ENCODE measurements at regions not wholly inside any gene's neighbourhood (a gene's known extent, or its start where the extent isn't known, plus 50 kb on each side); places are given as distances from the start of the nearest gene placed in this dataset.

DNA sequence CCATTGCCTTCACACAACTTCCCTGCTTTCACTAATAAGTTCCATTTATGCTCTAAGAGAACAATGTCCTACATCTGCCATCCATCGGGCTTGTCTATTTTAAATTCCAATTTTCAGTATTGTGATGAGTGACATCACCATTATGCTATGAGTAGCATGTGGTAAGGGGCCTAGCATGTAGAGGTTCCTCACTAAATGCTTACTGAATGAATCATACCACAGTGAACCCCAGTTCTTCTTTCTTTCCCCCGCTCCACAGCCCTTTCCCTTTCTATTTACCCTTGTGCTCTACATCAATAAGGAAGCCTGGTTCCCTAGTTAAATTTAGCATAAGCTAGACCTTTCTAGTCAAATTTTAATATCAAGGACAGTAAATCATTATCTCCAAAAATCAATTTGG, 195.0 kb upstream of the RGS18 start:
- Histone ChIP-seq H3K4me3 (ENCODE audit: control insufficient read depth in 1 of 2, extremely low read depth in 1 of 2, low read length in 1 of 2) (no peak overlapping the region), H3K27ac (ENCODE audit: low read length) (no peak overlapping the region), H3K9me3 (no peaks in the 10 kb centered on the region), H3K27me3 (replicated peaks in 1 of 2; ENCODE audit: control insufficient read depth in 2 of 2, extremely low read depth in 1 of 2, insufficient read depth in 2 of 2, low read length in 1 of 2) (no peaks in the 10 kb centered on the region), H3K4me1 (ENCODE audit: control insufficient read depth in 1 of 2, extremely low read depth in 1 of 2, insufficient read depth in 2 of 2, low read length in 2 of 2) (no peaks in the 10 kb centered on the region), H3K36me3 (ENCODE audit: control insufficient read depth in 2 of 2, extremely low read depth in 1 of 2, insufficient read depth in 1 of 2, low read length in 1 of 2) (no peaks in the 10 kb centered on the region)
- Mint-ChIP-seq H3K36me3 (no peaks in the 10 kb centered on the region), H3K9me3 (peaks cover 0 to 6% (median 0%) of the 10 kb centered on the region in 3 donors), H3K27me3 (no peaks in the 10 kb centered on the region), H3K4me1 (no peaks in the 10 kb centered on the region), H3K27ac (no peak overlapping the region), H3K4me3 (no peak overlapping the region)
- ChIA-PET POLR2A (no interaction called here), CTCF (no interaction called here)
- ATAC-seq (replicated peaks in 1 of 4) (no peak), DNase-seq (no peak)
- WGBS (ENCODE audit: insufficient coverage): 100% methylated on average over 1 of the region's 2 CpGs

DNA sequence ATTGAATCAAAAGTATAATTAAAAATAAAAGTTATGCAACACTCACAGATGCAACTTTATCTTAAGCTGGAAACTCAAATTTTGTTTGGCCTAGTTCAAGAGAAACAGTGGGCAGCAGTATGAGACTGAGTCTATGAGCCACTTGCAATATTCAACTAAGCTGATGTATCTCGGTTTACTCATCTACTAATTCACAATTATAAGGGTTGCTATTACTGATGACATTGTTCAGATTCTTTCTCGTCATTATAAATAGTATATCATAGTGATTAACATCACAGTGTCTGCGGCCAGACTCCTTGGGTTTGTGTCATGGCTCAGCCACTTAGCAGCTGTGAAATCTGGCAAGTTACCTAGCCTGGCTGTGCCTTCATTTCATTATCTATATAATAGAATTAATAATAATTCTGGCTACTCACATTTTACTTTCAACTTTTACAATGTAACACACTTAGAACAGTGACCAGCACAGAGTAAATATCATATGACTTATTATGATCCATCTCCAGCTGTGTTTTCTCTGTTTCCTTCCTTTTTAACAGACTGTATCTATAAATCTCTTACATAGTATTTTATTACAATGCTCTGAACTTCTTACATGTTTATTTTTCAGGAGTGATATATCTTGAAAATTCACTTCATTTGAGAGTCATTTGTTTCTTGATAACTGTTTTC, 194.3 kb upstream of the RGS18 start:
- WGBS (ENCODE audit: insufficient coverage): no CpG with 5 or more reads among the region's 3 CpGs
- no peaks in the 10 kb centered on the region for H3K36me3 Mint-ChIP-seq
- H3K4me1 Mint-ChIP-seq: no peaks in the 10 kb centered on the region
- no peaks in the 10 kb centered on the region for H3K27me3 ChIP-seq (replicated peaks in 1 of 2; ENCODE audit: control insufficient read depth in 2 of 2, extremely low read depth in 1 of 2, insufficient read depth in 2 of 2, low read length in 1 of 2)
- H3K4me1 ChIP-seq (ENCODE audit: control insufficient read depth in 1 of 2, extremely low read depth in 1 of 2, insufficient read depth in 2 of 2, low read length in 2 of 2): no peaks in the 10 kb centered on the region
- peaks cover 0 to 6% (median 0%) of the 10 kb centered on the region in 3 donors for H3K9me3 Mint-ChIP-seq
- no peak overlapping the region for H3K4me3 ChIP-seq (ENCODE audit: control insufficient read depth in 1 of 2, extremely low read depth in 1 of 2, low read length in 1 of 2)
- DNase-seq (no peak), ATAC-seq (replicated peaks in 1 of 4) (no peak)
- no peaks in the 10 kb centered on the region for H3K27me3 Mint-ChIP-seq
- H3K27ac Mint-ChIP-seq: no peak overlapping the region
- H3K4me3 Mint-ChIP-seq: no peak overlapping the region
- no peak overlapping the region for H3K27ac ChIP-seq (ENCODE audit: low read length)
- no peaks in the 10 kb centered on the region for H3K9me3 ChIP-seq
- POLR2A ChIA-PET: no interaction called here
- CTCF ChIA-PET: no interaction called here
- H3K36me3 ChIP-seq (ENCODE audit: control insufficient read depth in 2 of 2, extremely low read depth in 1 of 2, insufficient read depth in 1 of 2, low read length in 1 of 2): no peaks in the 10 kb centered on the region

DNA sequence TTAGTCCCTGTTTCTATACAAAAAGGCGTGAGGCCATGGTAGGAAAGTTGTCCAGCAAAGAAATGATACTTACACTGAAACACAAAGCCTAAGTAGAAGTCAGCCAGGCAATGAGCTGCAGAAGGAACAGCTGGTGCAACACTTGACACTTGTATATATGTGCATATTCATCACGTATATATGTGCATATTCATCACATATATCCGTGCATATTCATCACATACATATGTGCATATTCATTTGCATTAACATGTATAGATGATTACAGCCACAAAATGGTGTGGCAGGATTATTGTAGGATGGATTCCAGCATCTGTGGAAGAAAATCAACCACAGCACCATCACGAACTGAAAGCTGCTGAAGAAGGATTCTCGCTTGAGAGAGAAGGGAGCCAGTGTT, 189.0 kb upstream of the RGS18 start:
- ATAC-seq (replicated peaks in 1 of 4): no peak
- Mint-ChIP-seq H3K4me3 (no peak overlapping the region), H3K9me3 (peaks cover 0 to 4% (median 2%) of the 10 kb centered on the region in 3 donors), H3K36me3 (no peaks in the 10 kb centered on the region), H3K27ac (no peak overlapping the region), H3K4me1 (no peaks in the 10 kb centered on the region), H3K27me3 (no peaks in the 10 kb centered on the region)
- no peak for DNase-seq
- Histone ChIP-seq H3K9me3 (no peaks in the 10 kb centered on the region), H3K27ac (ENCODE audit: low read length) (no peak overlapping the region), H3K4me1 (ENCODE audit: control insufficient read depth in 1 of 2, extremely low read depth in 1 of 2, insufficient read depth in 2 of 2, low read length in 2 of 2) (no peaks in the 10 kb centered on the region), H3K36me3 (ENCODE audit: control insufficient read depth in 2 of 2, extremely low read depth in 1 of 2, insufficient read depth in 1 of 2, low read length in 1 of 2) (no peaks in the 10 kb centered on the region), H3K4me3 (ENCODE audit: control insufficient read depth in 1 of 2, extremely low read depth in 1 of 2, low read length in 1 of 2) (no peak overlapping the region), H3K27me3 (replicated peaks in 1 of 2; ENCODE audit: control insufficient read depth in 2 of 2, extremely low read depth in 1 of 2, insufficient read depth in 2 of 2, low read length in 1 of 2) (no peaks in the 10 kb centered on the region)
- ChIA-PET POLR2A (interaction anchor here in 1 of 2 donors (0.7 kb wide), 1 partner anchor 48 kb away, joined by 3 read pairs; no protein-coding TSS in a partner anchor), CTCF (no interaction called here)
- WGBS (ENCODE audit: insufficient coverage): no CpG with 5 or more reads among the region's 5 CpGs

DNA sequence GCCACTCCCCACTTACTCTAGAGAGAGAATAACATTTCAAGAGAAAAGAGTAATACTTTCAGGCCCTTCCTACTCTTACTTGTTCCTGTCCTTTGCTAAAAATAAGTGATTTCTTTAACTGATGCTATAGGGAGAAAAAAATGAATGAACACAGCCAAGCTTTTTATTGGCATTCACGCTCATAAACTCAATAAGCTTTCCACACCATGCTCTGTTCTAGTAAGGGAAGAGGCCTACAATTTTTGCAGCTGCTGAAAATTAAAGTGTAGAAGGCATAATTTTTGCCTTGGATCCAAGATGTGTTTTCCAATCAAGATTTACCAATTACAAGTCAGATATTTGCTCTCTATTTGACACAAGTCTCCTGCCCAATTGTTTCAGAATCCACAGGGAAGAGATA, 188.1 kb upstream of the RGS18 start:
- Histone ChIP-seq H3K27ac (ENCODE audit: low read length) (no peak overlapping the region), H3K27me3 (replicated peaks in 1 of 2; ENCODE audit: control insufficient read depth in 2 of 2, extremely low read depth in 1 of 2, insufficient read depth in 2 of 2, low read length in 1 of 2) (no peaks in the 10 kb centered on the region), H3K4me1 (ENCODE audit: control insufficient read depth in 1 of 2, extremely low read depth in 1 of 2, insufficient read depth in 2 of 2, low read length in 2 of 2) (no peaks in the 10 kb centered on the region), H3K4me3 (ENCODE audit: control insufficient read depth in 1 of 2, extremely low read depth in 1 of 2, low read length in 1 of 2) (no peak overlapping the region), H3K9me3 (no peaks in the 10 kb centered on the region), H3K36me3 (ENCODE audit: control insufficient read depth in 2 of 2, extremely low read depth in 1 of 2, insufficient read depth in 1 of 2, low read length in 1 of 2) (no peaks in the 10 kb centered on the region)
- Mint-ChIP-seq H3K4me1 (no peaks in the 10 kb centered on the region), H3K9me3 (peaks cover 0 to 8% (median 3%) of the 10 kb centered on the region in 3 donors), H3K4me3 (no peak overlapping the region), H3K27ac (no peak overlapping the region), H3K27me3 (no peaks in the 10 kb centered on the region), H3K36me3 (no peaks in the 10 kb centered on the region)
- ChIA-PET CTCF (no interaction called here), POLR2A (no interaction called here)
- no peak for ATAC-seq (replicated peaks in 1 of 4)
- no CpG with 5 or more reads among the region's 1 CpG for WGBS (ENCODE audit: insufficient coverage)
- DNase-seq: no peak

DNA sequence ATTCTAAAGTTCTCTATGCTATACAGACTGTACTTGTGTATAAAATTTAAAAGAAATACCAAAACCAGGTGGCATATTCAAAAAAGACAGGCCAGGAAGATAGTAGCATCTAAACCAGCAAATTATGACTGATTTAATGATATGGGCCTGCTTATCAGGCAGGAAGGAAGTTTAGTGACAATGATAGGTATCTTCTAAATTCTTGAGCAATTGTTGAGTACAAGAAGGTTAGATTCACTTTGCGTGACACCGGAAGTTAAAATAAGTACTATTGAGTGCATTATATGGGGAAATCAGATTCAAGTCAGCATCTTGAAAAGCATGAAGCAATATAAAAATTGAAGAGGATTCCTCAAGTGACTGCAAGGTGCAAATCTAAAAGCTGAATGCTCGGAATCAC, 186.8 kb upstream of the RGS18 start:
- DNase-seq (no peak), ATAC-seq (replicated peaks in 1 of 4) (no peak)
- H3K4me3 Mint-ChIP-seq: no peak overlapping the region
- ChIA-PET CTCF (no interaction called here), POLR2A (no interaction called here)
- 87% methylated on average over 2 of the region's 3 CpGs for WGBS (ENCODE audit: insufficient coverage)
- H3K4me3 ChIP-seq (ENCODE audit: control insufficient read depth in 1 of 2, extremely low read depth in 1 of 2, low read length in 1 of 2): no peak overlapping the region
- H3K36me3 ChIP-seq (ENCODE audit: control insufficient read depth in 2 of 2, extremely low read depth in 1 of 2, insufficient read depth in 1 of 2, low read length in 1 of 2): no peaks in the 10 kb centered on the region
- no peaks in the 10 kb centered on the region for H3K27me3 Mint-ChIP-seq
- no peaks in the 10 kb centered on the region for H3K4me1 Mint-ChIP-seq
- peaks cover 0 to 8% (median 4%) of the 10 kb centered on the region in 3 donors for H3K9me3 Mint-ChIP-seq
- no peak overlapping the region for H3K27ac ChIP-seq (ENCODE audit: low read length)
- H3K9me3 ChIP-seq: no peaks in the 10 kb centered on the region
- H3K36me3 Mint-ChIP-seq: no peaks in the 10 kb centered on the region
- H3K27ac Mint-ChIP-seq: no peak overlapping the region
- H3K4me1 ChIP-seq (ENCODE audit: control insufficient read depth in 1 of 2, extremely low read depth in 1 of 2, insufficient read depth in 2 of 2, low read length in 2 of 2): no peaks in the 10 kb centered on the region
- no peaks in the 10 kb centered on the region for H3K27me3 ChIP-seq (replicated peaks in 1 of 2; ENCODE audit: control insufficient read depth in 2 of 2, extremely low read depth in 1 of 2, insufficient read depth in 2 of 2, low read length in 1 of 2)

DNA sequence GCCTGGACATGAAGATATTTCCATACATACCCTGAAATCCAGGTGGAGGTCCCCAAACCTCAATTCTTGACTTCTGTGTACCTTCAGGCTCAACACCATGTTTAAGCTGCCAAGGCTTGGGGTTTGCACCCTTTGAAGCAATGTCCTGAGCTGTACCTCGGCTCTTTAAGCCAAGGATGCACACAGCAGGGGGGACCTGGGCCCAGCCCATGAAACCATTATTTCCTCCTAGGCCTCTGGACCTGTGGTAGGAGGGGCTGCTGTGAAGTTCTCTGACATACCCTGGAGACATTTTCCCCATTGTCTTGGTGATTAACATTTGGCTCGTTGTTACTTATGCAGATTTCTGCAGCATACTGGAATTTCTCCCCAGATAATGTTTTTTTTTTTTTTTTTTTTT, 184.3 kb upstream of the RGS18 start:
- no peaks in the 10 kb centered on the region for H3K36me3 Mint-ChIP-seq
- H3K4me3 ChIP-seq (ENCODE audit: control insufficient read depth in 1 of 2, extremely low read depth in 1 of 2, low read length in 1 of 2): no peak overlapping the region
- H3K27me3 ChIP-seq (replicated peaks in 1 of 2; ENCODE audit: control insufficient read depth in 2 of 2, extremely low read depth in 1 of 2, insufficient read depth in 2 of 2, low read length in 1 of 2): no peaks in the 10 kb centered on the region
- DNase-seq: no peak
- CTCF ChIA-PET: no interaction called here
- no peak overlapping the region for H3K4me3 Mint-ChIP-seq
- H3K36me3 ChIP-seq (ENCODE audit: control insufficient read depth in 2 of 2, extremely low read depth in 1 of 2, insufficient read depth in 1 of 2, low read length in 1 of 2): no peaks in the 10 kb centered on the region
- H3K9me3 Mint-ChIP-seq: peaks cover 0 to 8% (median 4%) of the 10 kb centered on the region in 3 donors
- H3K9me3 ChIP-seq: no peaks in the 10 kb centered on the region
- no peaks in the 10 kb centered on the region for H3K27me3 Mint-ChIP-seq
- POLR2A ChIA-PET: no interaction called here
- H3K27ac Mint-ChIP-seq: no peak overlapping the region
- no peak overlapping the region for H3K27ac ChIP-seq (ENCODE audit: low read length)
- no peak for ATAC-seq (replicated peaks in 1 of 4)
- no peaks in the 10 kb centered on the region for H3K4me1 Mint-ChIP-seq
- no peaks in the 10 kb centered on the region for H3K4me1 ChIP-seq (ENCODE audit: control insufficient read depth in 1 of 2, extremely low read depth in 1 of 2, insufficient read depth in 2 of 2, low read length in 2 of 2)
- WGBS (ENCODE audit: insufficient coverage): no CpG with 5 or more reads among the region's 2 CpGs

Measured in T-cell (primary cell).